Stimulated activated CD8-positive, alpha-beta memory T cell treated with anti-CD3 and anti-CD28 coated beads, Interleukin-15, amount 100 ng/mL, for 4 hours (primary cell): ENCODE measurements at regions not wholly inside any gene's neighbourhood (a gene's known extent, or its start where the extent isn't known, plus 50 kb on each side); places are given as distances from the start of the nearest gene placed in this dataset.
"Not testable (repeated sequence)": the region's sequence is repeated elsewhere in the genome, so short reads cannot be mapped to it uniquely, and the experiment has no call there.

Experiments
- DNase-seq, 2 donors: peaks; one replicate each; pipeline ENCODE4 v3.0.0-alpha.2; 2020; ENCODE audit warnings: low read depth in 2 of 2

- DNase-seq = no peak
These were observed 616.1 kb upstream of the FAM98A start for GRCh38 chr2:34215174-34215573.

GRCh38 chr2:34210382-34210781 lies 611.3 kb upstream of the FAM98A start:
- DNase-seq = not testable (repeated sequence)

- no peak for DNase-seq
These were observed 605.5 kb upstream of the FAM98A start for GRCh38 chr2:34204560-34204959.

GRCh38 chr2:34201099-34201498 lies 602.0 kb upstream of the FAM98A start:
- no peak for DNase-seq

GRCh38 chr2:34199971-34200370 lies 600.9 kb upstream of the FAM98A start:
- DNase-seq = no peak

- no peak for DNase-seq
These were observed 594.1 kb upstream of the FAM98A start for GRCh38 chr2:34193164-34193563.

- DNase-seq = no peak
These were observed 589.6 kb upstream of the FAM98A start for GRCh38 chr2:34188464-34189303.

- DNase-seq = no peak
These were observed 580.4 kb upstream of the FAM98A start for GRCh38 chr2:34179511-34179910.

- DNase-seq = no peak
These were observed 579.4 kb upstream of the FAM98A start for GRCh38 chr2:34178482-34178881.

- DNase-seq = no peak
These were observed 577.6 kb upstream of the FAM98A start for GRCh38 chr2:34176693-34177092.

GRCh38 chr2:34174506-34174905 lies 575.4 kb upstream of the FAM98A start:
- no peak for DNase-seq

- no peak for DNase-seq
These were observed 563.1 kb upstream of the FAM98A start for GRCh38 chr2:34162231-34162630.

- no peak for DNase-seq
These were observed 562.5 kb upstream of the FAM98A start for GRCh38 chr2:34161549-34161948.

- DNase-seq = no peak
These were observed 560.8 kb upstream of the FAM98A start for GRCh38 chr2:34159901-34160300.

GRCh38 chr2:34153484-34153883 lies 554.4 kb upstream of the FAM98A start:
- no peak for DNase-seq

- no peak for DNase-seq
These were observed 548.7 kb upstream of the FAM98A start for GRCh38 chr2:34147780-34148179.

- DNase-seq = no peak
These were observed 544.0 kb upstream of the FAM98A start for GRCh38 chr2:34143149-34143548.

GRCh38 chr2:34142531-34143008 lies 543.5 kb upstream of the FAM98A start:
- DNase-seq = not testable (repeated sequence)

GRCh38 chr2:34133065-34133464 lies 534.0 kb upstream of the FAM98A start:
- not testable (repeated sequence) for DNase-seq

GRCh38 chr2:34126279-34126678 lies 527.2 kb upstream of the FAM98A start:
- no peak for DNase-seq

GRCh38 chr2:34123996-34124785 lies 525.1 kb upstream of the FAM98A start:
- no peak for DNase-seq

GRCh38 chr2:34121076-34121475 lies 522.0 kb upstream of the FAM98A start:
- DNase-seq = no peak

- no peak for DNase-seq
These were observed 516.0 kb upstream of the FAM98A start for GRCh38 chr2:34115076-34115475.
